ENCODE measurements at regions not wholly inside any gene's neighbourhood (a gene's known extent, or its start where the extent isn't known, plus 50 kb on each side); places are given as distances from the start of the nearest gene placed in this dataset.

DNA sequence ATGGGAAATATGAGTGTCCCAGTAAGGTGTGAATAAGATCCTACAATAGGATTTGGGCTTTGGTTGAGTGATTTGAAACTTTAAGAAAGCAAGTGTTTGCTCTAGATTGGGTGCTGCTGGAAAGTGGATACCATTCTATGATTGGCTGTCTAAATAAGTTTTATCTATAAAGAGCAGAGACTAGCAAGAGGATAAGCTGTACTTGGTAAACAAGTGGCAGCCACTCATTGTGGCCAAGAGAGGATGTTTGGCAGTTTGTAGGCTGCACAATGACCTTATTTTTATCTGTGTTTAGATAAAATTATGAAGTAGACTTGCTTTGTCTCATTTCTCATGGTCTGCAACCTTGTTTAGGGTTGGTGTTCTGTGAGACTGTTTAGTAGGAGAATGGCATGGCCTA lies 341.6 kb upstream of the PIK3R1 start:
- ATAC-seq (no peak), DNase-seq (ENCODE audit: low read depth, low spot score) (no peak), FAIRE-seq (no peak)
- ChIA-PET RAD21 (ENCODE audit: unreplicated experiment) (no interaction called here), SMC1A (ENCODE audit: uncharacterized antibody, unreplicated experiment) (no interaction called here), CTCF (no interaction called here), POLR2A (no interaction called here)
- intact Hi-C loops (cut with micrococcal nuclease; ENCODE audit: unreplicated experiment) = no loop called here
- H3K36me3 ChIP-seq (ENCODE audit: control insufficient read depth in 2 of 2, insufficient read depth in 2 of 2, low read length in 1 of 2) = no peaks in the 10 kb centered on the region
- TF ChIP-seq ESRRA (IDR thresholded peaks at IDR 0.05; ENCODE audit: low read length) (no peak), NR2C1 (IDR thresholded peaks at IDR 0.05) (no peak), NFYA (IDR thresholded peaks at IDR 0.05; ENCODE audit: borderline replicate concordance, low read depth, low read length) (no peak), GABPA (IDR thresholded peaks at IDR 0.05; ENCODE audit: low read depth) (no peak), CEBPB (IDR thresholded peaks at IDR 0.05; ENCODE audit: borderline replicate concordance in 1 of 2, low read depth in 2 of 2, low read length in 2 of 2) (no peak), PKNOX1 (IDR thresholded peaks at IDR 0.05) (no peak), TCF7 (IDR thresholded peaks at IDR 0.05; ENCODE audit: borderline replicate concordance) (no peak), MEF2B (IDR thresholded peaks at IDR 0.05; ENCODE audit: partially characterized antibody, poor library complexity, severe bottlenecking) (no peak), CBX5 (IDR thresholded peaks at IDR 0.05; ENCODE audit: low read depth) (no peak), CHD2 (IDR thresholded peaks at IDR 0.05; ENCODE audit: borderline replicate concordance, low read depth, low read length) (no peak), BACH1 (IDR thresholded peaks at IDR 0.05; ENCODE audit: borderline replicate concordance) (no peak)
- TF ChIP-seq, protein P1, sequence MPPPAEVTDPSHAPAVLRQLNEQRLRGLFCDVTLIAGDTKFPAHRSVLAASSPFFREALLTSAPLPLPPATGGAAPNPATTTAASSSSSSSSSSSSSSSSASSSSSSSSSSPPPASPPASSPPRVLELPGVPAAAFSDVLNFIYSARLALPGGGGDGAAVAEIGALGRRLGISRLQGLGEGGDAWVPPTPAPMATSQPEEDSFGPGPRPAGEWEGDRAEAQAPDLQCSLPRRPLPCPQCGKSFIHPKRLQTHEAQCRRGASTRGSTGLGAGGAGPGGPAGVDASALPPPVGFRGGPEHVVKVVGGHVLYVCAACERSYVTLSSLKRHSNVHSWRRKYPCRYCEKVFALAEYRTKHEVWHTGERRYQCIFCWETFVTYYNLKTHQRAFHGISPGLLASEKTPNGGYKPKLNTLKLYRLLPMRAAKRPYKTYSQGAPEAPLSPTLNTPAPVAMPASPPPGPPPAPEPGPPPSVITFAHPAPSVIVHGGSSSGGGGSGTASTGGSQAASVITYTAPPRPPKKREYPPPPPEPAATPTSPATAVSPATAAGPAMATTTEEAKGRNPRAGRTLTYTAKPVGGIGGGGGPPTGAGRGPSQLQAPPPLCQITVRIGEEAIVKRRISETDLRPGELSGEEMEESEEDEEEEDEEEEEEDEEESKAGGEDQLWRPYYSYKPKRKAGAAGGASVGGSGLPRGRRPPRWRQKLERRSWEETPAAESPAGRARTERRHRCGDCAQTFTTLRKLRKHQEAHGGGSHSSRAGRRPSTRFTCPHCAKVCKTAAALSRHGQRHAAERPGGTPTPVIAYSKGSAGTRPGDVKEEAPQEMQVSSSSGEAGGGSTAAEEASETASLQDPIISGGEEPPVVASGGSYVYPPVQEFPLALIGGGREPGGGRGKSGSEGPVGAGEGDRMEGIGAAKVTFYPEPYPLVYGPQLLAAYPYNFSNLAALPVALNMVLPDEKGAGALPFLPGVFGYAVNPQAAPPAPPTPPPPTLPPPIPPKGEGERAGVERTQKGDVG (CRISPR knock-in tag; IDR thresholded peaks at IDR 0.05) = no peak
- H4K20me1 ChIP-seq (ENCODE audit: control insufficient read depth, insufficient read depth) = no peaks in the 10 kb centered on the region
- in situ Hi-C loops (cut with MboI) = no loop called here
- no peaks in the 10 kb centered on the region; the same call in 2 of the 3 replicates for H3K9me3 ChIP-seq (replicated peaks; ENCODE audit: control insufficient read depth, insufficient read depth, low read length)
- H3K4me2 ChIP-seq (ENCODE audit: control insufficient read depth, insufficient read depth) = no peak overlapping the region
- H3K4me1 ChIP-seq (ENCODE audit: control insufficient read depth, insufficient read depth, low read length) = no peaks in the 10 kb centered on the region
- BruUV-seq (replicated peaks) = no TSS peak
- no peaks in the 10 kb centered on the region for H3K27me3 ChIP-seq (replicated peaks in 1 of 2; ENCODE audit: control insufficient read depth in 2 of 2, insufficient read depth in 2 of 2, low read length in 1 of 2)
- no peak overlapping the region for H3K27ac ChIP-seq (ENCODE audit: control insufficient read depth, insufficient read depth)
- H3K79me2 ChIP-seq (ENCODE audit: control insufficient read depth, insufficient read depth, low read length) = no peaks in the 10 kb centered on the region
- H3K4me3 ChIP-seq = no peak overlapping the region
- H3K9ac ChIP-seq (ENCODE audit: control insufficient read depth, insufficient read depth, low read length) = no peak overlapping the region
- H2AFZ ChIP-seq (ENCODE audit: control insufficient read depth, low read depth, low read length) = no peak overlapping the region
